ENCODE measurements at regions not wholly inside any gene's neighbourhood (a gene's known extent, or its start where the extent isn't known, plus 50 kb on each side); places are given as distances from the start of the nearest gene placed in this dataset.

- TF ChIP-seq CTCF (IDR thresholded peaks at IDR 0.05; ENCODE audit: borderline replicate concordance, extremely low read depth, low read length, poor library complexity, severe bottlenecking) (no peak), EZH2 (IDR thresholded peaks at IDR 0.05; ENCODE audit: borderline replicate concordance, low read depth, low read length, severe bottlenecking) (no peak)
These were observed 81.8 kb downstream of the NR2F2 start for GRCh38 chr15:96412045-96412905.
